Stomach (tissue), 8 donors: ENCODE measurements at regions not wholly inside any gene's neighbourhood (a gene's known extent, or its start where the extent isn't known, plus 50 kb on each side); places are given as distances from the start of the nearest gene placed in this dataset.

Experiments used
- DNase-seq, 2 donors: peaks; one replicate each; pipeline versions ENCODE4 v3.0.0 to v3.0.0-alpha.2; 2013 to 2019
- H3K27ac ChIP-seq, 5 donors: fragments of 200-600 bp in 4 of 5; sonication (generic) in 4 of 5; one replicate each; pipeline ENCODE4 v1.5.1; 2013 to 2019; ENCODE audit warnings: mild to moderate bottlenecking in 1 of 5, moderate library complexity in 1 of 5
- H3K27me3 ChIP-seq, 3 donors: fragments of 200-600 bp; sonication (generic); one replicate each; pipeline ENCODE4 v1.5.1; 2017 to 2019; ENCODE audit warnings: mixed run types in 1 of 3
- H3K36me3 ChIP-seq, 4 donors: fragments of 200-600 bp; sonication (generic); 1 replicate in 3 of 4; 2 replicates in 1 of 4; pipeline ENCODE4 v1.5.1; 2016 to 2019
- H3K4me1 ChIP-seq, 4 donors: fragments of 200-600 bp; sonication (generic); one replicate each; pipeline ENCODE4 v1.5.1; 2016 to 2019
- H3K4me3 ChIP-seq, 4 donors: fragments of 200-600 bp; sonication (generic) in 3 of 4; one replicate each; pipeline ENCODE4 v1.5.1; 2016 to 2019; ENCODE audit warnings: mild to moderate bottlenecking in 1 of 4
- H3K9me3 ChIP-seq, 4 donors: fragments of 200-600 bp; sonication (generic); one replicate each; pipeline ENCODE4 v1.5.1; 2016 to 2019
- EP300 ChIP-seq: sonication (generic); formaldehyde crosslinking; IDR thresholded peaks from one replicate; pipeline ENCODE4 v1.6.1; 2017; ENCODE audit warnings: antibody characterized with exemption
- POLR2A ChIP-seq, 4 donors: fragments of 450-650 bp; IDR thresholded peaks; one replicate each; pipeline ENCODE4 v1.6.1; 2016; ENCODE audit warnings: antibody characterized with exemption in 4 of 4, control low read depth in 2 of 4, mild to moderate bottlenecking in 1 of 4, moderate library complexity in 1 of 4
- POLR2AphosphoS5 ChIP-seq, 3 donors: sonication (generic); formaldehyde crosslinking; IDR thresholded peaks; one replicate each; pipeline ENCODE4 v1.6.1; 2016; ENCODE audit warnings: antibody characterized with exemption in 3 of 3
- WGBS, 5 donors: extraction: QIAGEN DNeasy Blood & Tissue Kit in 3 of 5; methylation state at CpG; one replicate each; pipeline versions ENCODE4 v1.1.5 to v1.1.7; 2013 to 2018; 5-methylcytosine and 5-hydroxymethylcytosine counted together
- intact Hi-C: fragments of 100-400 bp; cut with DNase I; formaldehyde crosslinking; loops from one replicate; pipeline ENCODE4 v1.15.1; 2023; ENCODE audit warnings: low total_unique reads
- TF ChIP-seq, protein P1 (sequence below), 7 experiments: fragments of 450-650 bp in 4 of 7; fragments of 200-600 bp in 3 of 7; sonication (generic) in 3 of 7; IDR thresholded peaks; one replicate each; pipeline ENCODE4 v1.5.1; 2016 to 2019; ENCODE audit warnings: antibody characterized with exemption in 7 of 7, control low read depth in 2 of 7, mild to moderate bottlenecking in 1 of 7
- donor health status: healthy with polysubstance abuse.
- donor health status: Bipolar disorder and iron deficiency.
- donor health status: healthy.

DNA sequence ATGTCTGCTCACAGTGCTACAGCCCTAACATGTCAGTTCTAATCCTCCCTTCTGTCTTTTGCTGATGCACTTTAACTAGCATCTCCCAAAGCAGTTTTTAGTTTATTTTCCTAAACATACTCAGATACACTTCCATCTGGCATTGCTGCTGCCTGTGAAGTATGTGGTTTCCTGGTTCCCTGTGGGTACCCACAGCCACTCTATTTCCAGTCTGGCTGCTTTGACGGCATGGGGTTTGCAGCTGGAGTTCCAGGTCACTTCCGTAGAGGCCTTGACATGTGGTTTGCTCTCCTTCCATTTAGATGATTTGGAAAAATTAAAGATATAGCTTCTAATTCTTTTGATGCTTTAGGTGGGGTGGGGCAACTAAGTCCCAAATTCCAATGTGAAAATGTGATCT lies 375.5 kb downstream of the PCDH20 start:
- DNase-seq = no peak
- intact Hi-C loops = no loop called here
- Histone ChIP-seq H3K27me3 (no peaks in the 10 kb centered on the region), H3K4me3 (no peak overlapping the region), H3K36me3 (no peaks in the 10 kb centered on the region), H3K9me3 (no peaks in the 10 kb centered on the region), H3K27ac (no peak overlapping the region), H3K4me1 (no peaks in the 10 kb centered on the region)
- 63 to 82% (median 75%) methylated on average over 2 of the region's 2 CpGs for WGBS, 5 donors
- no peak for TF ChIP-seq POLR2A (IDR thresholded peaks at IDR 0.05)

DNA sequence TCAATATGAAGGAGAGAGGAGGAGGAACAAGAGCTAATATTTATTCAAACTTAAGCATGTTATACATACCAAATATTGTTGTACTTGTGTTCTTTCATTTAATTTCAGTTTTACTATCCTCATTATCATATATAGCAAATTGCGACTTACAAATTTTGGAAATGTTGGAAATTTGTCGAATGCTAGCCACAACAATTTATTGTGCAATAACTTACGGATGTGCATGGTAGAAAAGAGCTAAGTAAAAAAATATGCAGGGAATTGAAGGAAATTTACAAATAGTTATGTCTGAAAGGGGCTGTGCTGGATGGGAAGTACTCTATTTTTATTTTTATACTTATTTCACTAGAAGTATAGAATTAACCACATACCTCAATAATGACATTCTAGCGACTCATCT lies 376.3 kb downstream of the PCDH20 start:
- intact Hi-C loops = no loop called here
- 91 to 95% (median 95%) methylated on average over 4 of the region's 4 CpGs for WGBS, 5 donors
- no peak for TF ChIP-seq POLR2A (IDR thresholded peaks at IDR 0.05)
- no peak for TF ChIP-seq POLR2AphosphoS5 (IDR thresholded peaks at IDR 0.05)
- TF ChIP-seq, protein P1, sequence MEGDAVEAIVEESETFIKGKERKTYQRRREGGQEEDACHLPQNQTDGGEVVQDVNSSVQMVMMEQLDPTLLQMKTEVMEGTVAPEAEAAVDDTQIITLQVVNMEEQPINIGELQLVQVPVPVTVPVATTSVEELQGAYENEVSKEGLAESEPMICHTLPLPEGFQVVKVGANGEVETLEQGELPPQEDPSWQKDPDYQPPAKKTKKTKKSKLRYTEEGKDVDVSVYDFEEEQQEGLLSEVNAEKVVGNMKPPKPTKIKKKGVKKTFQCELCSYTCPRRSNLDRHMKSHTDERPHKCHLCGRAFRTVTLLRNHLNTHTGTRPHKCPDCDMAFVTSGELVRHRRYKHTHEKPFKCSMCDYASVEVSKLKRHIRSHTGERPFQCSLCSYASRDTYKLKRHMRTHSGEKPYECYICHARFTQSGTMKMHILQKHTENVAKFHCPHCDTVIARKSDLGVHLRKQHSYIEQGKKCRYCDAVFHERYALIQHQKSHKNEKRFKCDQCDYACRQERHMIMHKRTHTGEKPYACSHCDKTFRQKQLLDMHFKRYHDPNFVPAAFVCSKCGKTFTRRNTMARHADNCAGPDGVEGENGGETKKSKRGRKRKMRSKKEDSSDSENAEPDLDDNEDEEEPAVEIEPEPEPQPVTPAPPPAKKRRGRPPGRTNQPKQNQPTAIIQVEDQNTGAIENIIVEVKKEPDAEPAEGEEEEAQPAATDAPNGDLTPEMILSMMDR (IDR thresholded peaks at IDR 0.05) = no peak
- no peak for TF ChIP-seq EP300
- Histone ChIP-seq H3K9me3 (no peaks in the 10 kb centered on the region), H3K27me3 (no peaks in the 10 kb centered on the region), H3K36me3 (no peaks in the 10 kb centered on the region), H3K4me1 (no peaks in the 10 kb centered on the region), H3K4me3 (no peak overlapping the region), H3K27ac (no peak overlapping the region)
- no peak for DNase-seq

DNA sequence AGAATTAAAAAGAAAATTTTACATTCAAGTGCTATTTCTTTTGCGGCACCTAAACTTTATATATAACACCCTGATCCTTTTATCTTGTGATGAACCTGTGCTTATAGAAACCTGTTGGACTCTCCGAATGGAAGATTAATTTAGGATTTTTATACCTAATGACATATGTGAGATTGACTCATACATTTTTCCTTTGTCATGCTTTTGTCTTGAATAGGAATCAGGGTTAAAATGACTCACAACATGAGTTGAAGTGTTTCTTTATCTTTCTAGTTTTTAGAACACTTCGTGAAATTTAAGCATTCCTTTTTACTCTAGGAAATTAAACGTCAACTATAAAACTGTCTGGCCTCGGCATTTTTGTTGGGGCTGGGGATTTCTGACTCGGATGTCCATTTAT lies 378.9 kb downstream of the PCDH20 start:
- Histone ChIP-seq H3K4me3 (no peak overlapping the region), H3K4me1 (no peaks in the 10 kb centered on the region), H3K27me3 (no peaks in the 10 kb centered on the region), H3K9me3 (no peaks in the 10 kb centered on the region), H3K36me3 (no peaks in the 10 kb centered on the region), H3K27ac (no peak overlapping the region)
- DNase-seq = no peak
- intact Hi-C loops = no loop called here
- WGBS, 5 donors = 82 to 90% (median 88%) methylated on average over 6 of the region's 6 CpGs
- TF ChIP-seq POLR2AphosphoS5 (IDR thresholded peaks at IDR 0.05) (no peak), POLR2A (IDR thresholded peaks at IDR 0.05) (no peak), EP300 (no peak)
- TF ChIP-seq, protein P1 (IDR thresholded peaks at IDR 0.05) = no peak

DNA sequence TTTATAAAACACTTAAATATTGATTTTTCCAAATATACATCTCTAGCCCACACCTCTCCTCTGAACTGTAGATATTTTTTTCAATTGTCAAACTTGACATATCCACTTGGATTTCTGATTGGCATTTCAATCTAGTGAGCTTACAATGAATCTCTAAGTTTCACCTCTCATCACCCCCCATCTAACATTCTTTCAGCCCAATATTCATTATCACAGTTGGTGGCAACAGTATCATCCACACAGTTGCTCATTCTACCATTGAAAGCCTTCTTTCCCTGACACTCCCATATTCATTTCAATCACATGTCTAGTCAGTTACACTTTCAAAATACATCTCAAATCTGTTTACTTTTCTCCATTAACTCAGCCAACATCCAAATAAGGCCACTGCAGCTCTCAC lies 385.2 kb downstream of the PCDH20 start:
- Histone ChIP-seq H3K4me3 (no peak overlapping the region), H3K27ac (no peak overlapping the region), H3K27me3 (no peaks in the 10 kb centered on the region), H3K9me3 (no peaks in the 10 kb centered on the region), H3K4me1 (no peaks in the 10 kb centered on the region), H3K36me3 (no peaks in the 10 kb centered on the region)
- intact Hi-C loops = no loop called here
- no peak for DNase-seq
- no peak for TF ChIP-seq POLR2AphosphoS5 (IDR thresholded peaks at IDR 0.05)
- no peak for TF ChIP-seq POLR2A (IDR thresholded peaks at IDR 0.05)
- TF ChIP-seq EP300 = no peak
- TF ChIP-seq, protein P1 (IDR thresholded peaks at IDR 0.05) = no peak

DNA sequence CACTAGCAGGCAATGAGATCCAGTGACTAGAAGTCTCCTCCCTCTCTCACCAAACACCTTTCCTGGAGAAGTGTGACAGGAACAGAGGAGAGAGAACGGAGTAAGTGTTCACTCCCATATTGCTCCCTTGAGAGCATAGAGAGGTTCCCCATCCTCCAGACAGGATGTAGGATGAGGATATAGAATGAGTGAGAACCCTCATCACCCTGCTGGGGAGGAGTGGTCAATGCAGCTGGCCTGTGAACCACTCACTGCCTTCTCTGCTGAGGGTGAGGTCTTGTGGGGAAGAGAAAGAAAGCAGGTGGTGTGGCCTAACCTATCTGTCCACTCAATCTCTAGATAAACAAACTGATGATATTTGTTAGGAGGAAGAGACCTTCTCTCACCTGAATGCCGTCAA lies 386.6 kb downstream of the PCDH20 start:
- TF ChIP-seq, protein P1 (IDR thresholded peaks at IDR 0.05) = no peak
- TF ChIP-seq EP300 = no peak
- no peak for TF ChIP-seq POLR2A (IDR thresholded peaks at IDR 0.05)
- no peak for TF ChIP-seq POLR2AphosphoS5 (IDR thresholded peaks at IDR 0.05)
- no peaks in the 10 kb centered on the region for H3K9me3 ChIP-seq
- WGBS, 5 donors = 67 to 84% (median 67%) methylated on average over 2 of the region's 2 CpGs
- no peaks in the 10 kb centered on the region for H3K36me3 ChIP-seq
- no peak overlapping the region for H3K27ac ChIP-seq
- no peaks in the 10 kb centered on the region for H3K4me1 ChIP-seq
- H3K4me3 ChIP-seq = no peak overlapping the region
- intact Hi-C loops = no loop called here
- DNase-seq = no peak
- no peaks in the 10 kb centered on the region for H3K27me3 ChIP-seq
